Body of pancreas (tissue), 4 donors: ENCODE measurements at regions not wholly inside any gene's neighbourhood (a gene's known extent, or its start where the extent isn't known, plus 50 kb on each side); places are given as distances from the start of the nearest gene placed in this dataset.

Experiments
- POLR2A ChIP-seq, 3 donors: fragments of 450-650 bp; IDR thresholded peaks; one replicate each; pipeline ENCODE4 v1.6.1; 2016; ENCODE audit warnings: antibody characterized with exemption in 3 of 3, mild to moderate bottlenecking in 2 of 3
- TF ChIP-seq, protein P1 (sequence below), 7 experiments: fragments of 450-650 bp in 4 of 7; fragments of 200-600 bp in 3 of 7; sonication (generic) in 3 of 7; IDR thresholded peaks; one replicate each; pipeline ENCODE4 v1.5.1; 2016 to 2019; ENCODE audit warnings: antibody characterized with exemption in 7 of 7

DNA sequence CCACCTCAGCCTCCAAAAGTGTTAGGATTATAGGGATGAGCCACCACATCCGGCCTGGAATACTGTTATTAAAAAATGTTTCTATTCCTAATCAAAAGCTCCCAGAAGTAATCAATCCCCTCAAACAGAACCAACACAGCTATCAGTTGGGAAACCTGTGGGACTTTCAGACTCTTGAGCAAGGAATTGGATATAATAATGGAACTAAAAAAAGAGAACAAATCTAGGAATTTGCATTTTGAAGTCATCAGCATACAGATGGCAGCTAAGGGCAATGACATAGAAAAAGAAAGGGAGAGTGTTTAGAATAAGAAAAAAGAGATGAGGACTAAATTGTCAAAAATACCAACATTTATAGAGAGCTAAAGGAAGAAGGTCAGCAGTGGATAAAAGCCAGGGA is 54.7 kb upstream of the AMN1 start:
- no peak for TF ChIP-seq POLR2A (IDR thresholded peaks at IDR 0.05)
- TF ChIP-seq, protein P1, sequence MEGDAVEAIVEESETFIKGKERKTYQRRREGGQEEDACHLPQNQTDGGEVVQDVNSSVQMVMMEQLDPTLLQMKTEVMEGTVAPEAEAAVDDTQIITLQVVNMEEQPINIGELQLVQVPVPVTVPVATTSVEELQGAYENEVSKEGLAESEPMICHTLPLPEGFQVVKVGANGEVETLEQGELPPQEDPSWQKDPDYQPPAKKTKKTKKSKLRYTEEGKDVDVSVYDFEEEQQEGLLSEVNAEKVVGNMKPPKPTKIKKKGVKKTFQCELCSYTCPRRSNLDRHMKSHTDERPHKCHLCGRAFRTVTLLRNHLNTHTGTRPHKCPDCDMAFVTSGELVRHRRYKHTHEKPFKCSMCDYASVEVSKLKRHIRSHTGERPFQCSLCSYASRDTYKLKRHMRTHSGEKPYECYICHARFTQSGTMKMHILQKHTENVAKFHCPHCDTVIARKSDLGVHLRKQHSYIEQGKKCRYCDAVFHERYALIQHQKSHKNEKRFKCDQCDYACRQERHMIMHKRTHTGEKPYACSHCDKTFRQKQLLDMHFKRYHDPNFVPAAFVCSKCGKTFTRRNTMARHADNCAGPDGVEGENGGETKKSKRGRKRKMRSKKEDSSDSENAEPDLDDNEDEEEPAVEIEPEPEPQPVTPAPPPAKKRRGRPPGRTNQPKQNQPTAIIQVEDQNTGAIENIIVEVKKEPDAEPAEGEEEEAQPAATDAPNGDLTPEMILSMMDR (IDR thresholded peaks at IDR 0.05) = no peak
